OCI-LY1 (cell line): ENCODE measurements at regions not wholly inside any gene's neighbourhood (a gene's known extent, or its start where the extent isn't known, plus 50 kb on each side); places are given as distances from the start of the nearest gene placed in this dataset.

Experiments used
- EZH2 ChIP-seq: fragments of 200-600 bp; sonication (generic), shearing (Covaris generic); IDR thresholded peaks from 2 replicates; pipeline ENCODE4 v1.8.0; 2017; ENCODE audit warnings: borderline replicate concordance, mixed run types, mild to moderate bottlenecking, antibody characterized with exemption, low read length, moderate library complexity, mixed read lengths
- TF ChIP-seq, protein P1 (sequence below): fragments of 200-600 bp; sonication (generic), shearing (Covaris generic); IDR thresholded peaks from 2 replicates; pipeline ENCODE4 v1.5.1; 2017; ENCODE audit warnings: mild to moderate bottlenecking, antibody characterized with exemption, low read length, moderate library complexity, mixed read lengths

DNA sequence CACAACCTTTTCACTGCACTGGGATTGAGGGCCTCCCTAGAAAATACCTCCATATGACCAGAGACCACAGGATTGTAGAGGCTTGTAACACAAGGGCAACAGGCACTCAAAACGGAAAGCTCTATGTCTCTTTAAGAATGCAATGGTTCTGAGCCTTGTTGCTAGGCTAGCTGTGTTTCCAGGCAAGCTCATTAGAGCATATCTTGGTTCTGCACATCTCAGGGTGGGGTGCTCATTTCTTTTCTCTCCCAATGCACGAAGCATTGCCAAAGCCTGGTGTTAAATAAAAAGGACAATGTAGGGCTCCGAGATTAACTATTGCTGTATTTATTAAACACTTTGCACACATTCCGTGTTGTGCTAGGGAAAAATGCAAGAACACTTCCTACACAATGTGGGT is 315.9 kb downstream of the PRDM2 start:
- TF ChIP-seq, protein P1, sequence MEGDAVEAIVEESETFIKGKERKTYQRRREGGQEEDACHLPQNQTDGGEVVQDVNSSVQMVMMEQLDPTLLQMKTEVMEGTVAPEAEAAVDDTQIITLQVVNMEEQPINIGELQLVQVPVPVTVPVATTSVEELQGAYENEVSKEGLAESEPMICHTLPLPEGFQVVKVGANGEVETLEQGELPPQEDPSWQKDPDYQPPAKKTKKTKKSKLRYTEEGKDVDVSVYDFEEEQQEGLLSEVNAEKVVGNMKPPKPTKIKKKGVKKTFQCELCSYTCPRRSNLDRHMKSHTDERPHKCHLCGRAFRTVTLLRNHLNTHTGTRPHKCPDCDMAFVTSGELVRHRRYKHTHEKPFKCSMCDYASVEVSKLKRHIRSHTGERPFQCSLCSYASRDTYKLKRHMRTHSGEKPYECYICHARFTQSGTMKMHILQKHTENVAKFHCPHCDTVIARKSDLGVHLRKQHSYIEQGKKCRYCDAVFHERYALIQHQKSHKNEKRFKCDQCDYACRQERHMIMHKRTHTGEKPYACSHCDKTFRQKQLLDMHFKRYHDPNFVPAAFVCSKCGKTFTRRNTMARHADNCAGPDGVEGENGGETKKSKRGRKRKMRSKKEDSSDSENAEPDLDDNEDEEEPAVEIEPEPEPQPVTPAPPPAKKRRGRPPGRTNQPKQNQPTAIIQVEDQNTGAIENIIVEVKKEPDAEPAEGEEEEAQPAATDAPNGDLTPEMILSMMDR, result no peak
- no peak for TF ChIP-seq EZH2
